Esophagus muscularis mucosa (tissue), 4 donors: ENCODE measurements at regions not wholly inside any gene's neighbourhood (a gene's known extent, or its start where the extent isn't known, plus 50 kb on each side); places are given as distances from the start of the nearest gene placed in this dataset.

Source experiments
- DNase-seq: peaks from one replicate; pipeline ENCODE4 v3.0.0-alpha.2; 2017; ENCODE audit errors: extremely low spot score
- H3K27ac ChIP-seq, 4 donors: fragments of 200-600 bp; sonication (generic); replicated peaks in 1 of 4; 1 replicate in 3 of 4; 2 replicates in 1 of 4; pipeline ENCODE4 v1.5.1; 2016 to 2019; ENCODE audit warnings: mild to moderate bottlenecking in 1 of 4
- H3K27me3 ChIP-seq, 4 donors: fragments of 200-600 bp; sonication (generic); one replicate each; pipeline versions ENCODE4 v1.5.1 to v1.6.0; 2016 to 2019
- H3K36me3 ChIP-seq, 4 donors: fragments of 200-600 bp; sonication (generic); one replicate each; pipeline ENCODE4 v1.5.1; 2016 to 2019
- H3K4me1 ChIP-seq, 4 donors: fragments of 200-600 bp; sonication (generic); one replicate each; pipeline ENCODE4 v1.5.1; 2016 to 2019
- H3K4me3 ChIP-seq, 4 donors: fragments of 200-600 bp; sonication (generic); 1 replicate in 2 of 4; 2 replicates in 2 of 4; pipeline ENCODE4 v1.5.1; 2016 to 2019; ENCODE audit warnings: mild to moderate bottlenecking in 4 of 4, moderate library complexity in 1 of 4
- H3K9me3 ChIP-seq, 4 donors: fragments of 200-600 bp; sonication (generic); 1 replicate in 3 of 4; 2 replicates in 1 of 4; pipeline ENCODE4 v1.5.1; 2016 to 2019
- CTCF ChIP-seq, 3 experiments: fragments of 200-600 bp in 2 of 3; fragments of 450-650 bp in 1 of 3; sonication (generic) in 2 of 3; IDR thresholded peaks; one replicate each; pipeline ENCODE4 v1.5.1; 2017 to 2019; ENCODE audit warnings: antibody characterized with exemption in 3 of 3, mild to moderate bottlenecking in 2 of 3, moderate library complexity in 1 of 3
- EP300 ChIP-seq: sonication (generic); formaldehyde crosslinking; IDR thresholded peaks from one replicate; pipeline ENCODE4 v1.6.1; 2017; ENCODE audit warnings: antibody characterized with exemption
- POLR2A ChIP-seq: fragments of 450-650 bp; IDR thresholded peaks from one replicate; pipeline ENCODE4 v1.6.1; 2017; ENCODE audit warnings: antibody characterized with exemption, moderate library complexity, mild to moderate bottlenecking, low read depth
- POLR2AphosphoS5 ChIP-seq, 2 donors: sonication (generic); formaldehyde crosslinking; IDR thresholded peaks; one replicate each; pipeline ENCODE4 v1.6.1; 2017; ENCODE audit warnings: antibody characterized with exemption in 2 of 2
- WGBS: methylation state at CpG from one replicate; pipeline ENCODE4 v1.1.5; 2018; 5-methylcytosine and 5-hydroxymethylcytosine counted together
- intact Hi-C: fragments of 100-400 bp; cut with DNase I; formaldehyde crosslinking; loops from one replicate; pipeline ENCODE4 v1.15.1; 2023

GRCh38 chr4:155474758-155475157 lies 98.0 kb upstream of the MAP9 start:
- H3K27me3 ChIP-seq = no peaks in the 10 kb centered on the region
- no peak for TF ChIP-seq POLR2A
- TF ChIP-seq POLR2AphosphoS5 (IDR thresholded peaks at IDR 0.05) = no peak
- no peak for TF ChIP-seq CTCF (IDR thresholded peaks at IDR 0.05)
- TF ChIP-seq EP300 = no peak
- no peak overlapping the region for H3K27ac ChIP-seq
- no peaks in the 10 kb centered on the region for H3K9me3 ChIP-seq
- H3K4me3 ChIP-seq = no peak overlapping the region
- intact Hi-C loops = no loop called here
- peak; percentile 45 for DNase-seq
- no peaks in the 10 kb centered on the region for H3K36me3 ChIP-seq
- peaks cover 0 to 7% (median 0%) of the 10 kb centered on the region in 4 donors for H3K4me1 ChIP-seq
- 79% methylated on average over 5 of the region's 5 CpGs for WGBS

- TF ChIP-seq POLR2AphosphoS5 (IDR thresholded peaks at IDR 0.05) (no peak), POLR2A (no peak), EP300 (no peak), CTCF (IDR thresholded peaks at IDR 0.05) (no peak)
- H3K4me3 ChIP-seq = no peak overlapping the region
- H3K9me3 ChIP-seq = no peaks in the 10 kb centered on the region
- WGBS = 43% methylated on average over 3 of the region's 3 CpGs
- intact Hi-C loops = no loop called here
- no peaks in the 10 kb centered on the region for H3K36me3 ChIP-seq
- no peaks in the 10 kb centered on the region for H3K27me3 ChIP-seq
- DNase-seq = peak; percentile 34
- peaks cover 0 to 11% (median 1%) of the 10 kb centered on the region in 4 donors for H3K4me1 ChIP-seq
- no peak overlapping the region for H3K27ac ChIP-seq
Observed at GRCh38 chr4:155473420-155474095, 96.8 kb upstream of the MAP9 start.

GRCh38 chr4:155468282-155468681 lies 91.5 kb upstream of the MAP9 start:
- TF ChIP-seq CTCF (IDR thresholded peaks at IDR 0.05) = no peak
- TF ChIP-seq POLR2A = no peak
- TF ChIP-seq POLR2AphosphoS5 (IDR thresholded peaks at IDR 0.05) = no peak
- TF ChIP-seq EP300 = no peak
- Histone ChIP-seq H3K4me3 (no peak overlapping the region), H3K4me1 (peaks cover 0 to 20% (median 10%) of the 10 kb centered on the region in 4 donors), H3K27ac (no peak overlapping the region), H3K9me3 (no peaks in the 10 kb centered on the region), H3K27me3 (no peaks in the 10 kb centered on the region), H3K36me3 (no peaks in the 10 kb centered on the region)
- intact Hi-C loops = no loop called here
- no peak for DNase-seq
- 41% methylated on average over 1 of the region's 1 CpG for whole genome bisulfite sequencing

GRCh38 chr4:155450676-155451075 lies 73.9 kb upstream of the MAP9 start:
- Histone ChIP-seq H3K4me3 (no peak overlapping the region), H3K4me1 (no peaks in the 10 kb centered on the region), H3K27ac (no peak overlapping the region), H3K27me3 (no peaks in the 10 kb centered on the region), H3K36me3 (no peaks in the 10 kb centered on the region), H3K9me3 (no peaks in the 10 kb centered on the region)
- no peak for DNase-seq
- intact Hi-C loops = no loop called here
- WGBS = 97% methylated on average over 2 of the region's 2 CpGs
- no peak for TF ChIP-seq CTCF (IDR thresholded peaks at IDR 0.05)
- TF ChIP-seq POLR2AphosphoS5 (IDR thresholded peaks at IDR 0.05) = no peak
- TF ChIP-seq POLR2A = no peak
- TF ChIP-seq EP300 = no peak

GRCh38 chr4:155445306-155445705 lies 68.5 kb upstream of the MAP9 start:
- Histone ChIP-seq H3K27ac (no peak overlapping the region), H3K4me3 (no peak overlapping the region), H3K36me3 (no peaks in the 10 kb centered on the region), H3K27me3 (no peaks in the 10 kb centered on the region), H3K4me1 (peaks cover 0 to 14% (median 8%) of the 10 kb centered on the region in 4 donors), H3K9me3 (no peaks in the 10 kb centered on the region)
- TF ChIP-seq POLR2AphosphoS5 (IDR thresholded peaks at IDR 0.05) (no peak), POLR2A (no peak), EP300 (no peak), CTCF (IDR thresholded peaks at IDR 0.05) (no peak)
- no peak for DNase-seq
- 93% methylated on average over 1 of the region's 1 CpG for WGBS
- intact Hi-C loops = loop anchor here (10.0 kb wide), 1 partner anchor 229 kb away; no protein-coding TSS in a partner anchor
